ENCODE measurements at regions not wholly inside any gene's neighbourhood (a gene's known extent, or its start where the extent isn't known, plus 50 kb on each side); places are given as distances from the start of the nearest gene placed in this dataset.

DNA sequence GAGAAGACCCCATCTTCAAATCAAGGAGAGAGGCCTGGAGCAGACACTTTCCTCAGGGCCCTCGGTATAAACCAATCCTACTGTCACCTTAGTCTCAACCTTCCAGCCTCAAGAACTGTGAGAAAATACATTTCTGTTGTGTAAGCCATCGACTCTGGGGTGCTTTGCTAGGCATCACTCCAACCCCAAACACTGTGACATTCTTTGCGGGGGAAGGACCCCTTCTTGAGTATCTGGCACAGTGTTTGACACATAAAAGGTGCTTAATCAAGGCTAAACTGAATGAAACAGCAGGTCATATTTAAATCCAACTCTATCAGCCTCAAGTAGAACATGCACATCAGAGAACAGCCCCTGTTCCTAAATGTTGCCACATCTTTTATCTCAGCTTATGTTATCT, 558.1 kb downstream of the INSC start:
- POLR2A ChIA-PET: no interaction called here
- Histone ChIP-seq H3K4me2 (ENCODE audit: low read length) (no peak overlapping the region), H3K9me2 (ENCODE audit: insufficient read depth) (no peaks in the 10 kb centered on the region), H3K4me3 (replicated peaks in 1 of 2; ENCODE audit: low read depth in 1 of 2, low read length in 2 of 2) (no peak overlapping the region), H3K4me1 (ENCODE audit: control insufficient read depth in 1 of 2, insufficient read depth in 2 of 2, low read length in 2 of 2) (no peaks in the 10 kb centered on the region), H2AFZ (ENCODE audit: low read depth, low read length, poor library complexity, severe bottlenecking) (no peak overlapping the region), H3K36me3 (ENCODE audit: control insufficient read depth in 1 of 2, insufficient read depth in 2 of 2, low read length in 2 of 2) (no peaks in the 10 kb centered on the region), H3K79me2 (ENCODE audit: insufficient read depth, low read length) (no peaks in the 10 kb centered on the region), H3K9ac (ENCODE audit: low read length) (no peak overlapping the region), H4K20me1 (ENCODE audit: insufficient read depth) (no peaks in the 10 kb centered on the region), H3K9me3 (ENCODE audit: control insufficient read depth in 1 of 2, insufficient read depth in 1 of 2, low read depth in 1 of 2, low read length in 2 of 2) (no peaks in the 10 kb centered on the region), H3K27ac (ENCODE audit: low read depth, low read length) (no peak overlapping the region), H3K27me3 (ENCODE audit: insufficient read depth, low read length) (peaks cover 17% of the 10 kb centered on the region; the same call in 1 of the 2 replicates)
- CTCF ChIA-PET: no interaction called here
- TF ChIP-seq ELF1 (IDR thresholded peaks at IDR 0.05; ENCODE audit: borderline replicate concordance, low read depth): no peak
- TF ChIP-seq SP1 (IDR thresholded peaks at IDR 0.05; ENCODE audit: low read depth): no peak
- TF ChIP-seq TCF7L2 (IDR thresholded peaks at IDR 0.05; ENCODE audit: borderline replicate concordance, extremely low read depth, insufficient read depth, insufficient read length): no peak
- no peak for TF ChIP-seq EZH2 (IDR thresholded peaks at IDR 0.05)
- no peak for TF ChIP-seq CBX3 (IDR thresholded peaks at IDR 0.05; ENCODE audit: low read depth)
- TF ChIP-seq RAD21 (IDR thresholded peaks at IDR 0.05; ENCODE audit: low read depth): no peak
- TF ChIP-seq, protein P1, sequence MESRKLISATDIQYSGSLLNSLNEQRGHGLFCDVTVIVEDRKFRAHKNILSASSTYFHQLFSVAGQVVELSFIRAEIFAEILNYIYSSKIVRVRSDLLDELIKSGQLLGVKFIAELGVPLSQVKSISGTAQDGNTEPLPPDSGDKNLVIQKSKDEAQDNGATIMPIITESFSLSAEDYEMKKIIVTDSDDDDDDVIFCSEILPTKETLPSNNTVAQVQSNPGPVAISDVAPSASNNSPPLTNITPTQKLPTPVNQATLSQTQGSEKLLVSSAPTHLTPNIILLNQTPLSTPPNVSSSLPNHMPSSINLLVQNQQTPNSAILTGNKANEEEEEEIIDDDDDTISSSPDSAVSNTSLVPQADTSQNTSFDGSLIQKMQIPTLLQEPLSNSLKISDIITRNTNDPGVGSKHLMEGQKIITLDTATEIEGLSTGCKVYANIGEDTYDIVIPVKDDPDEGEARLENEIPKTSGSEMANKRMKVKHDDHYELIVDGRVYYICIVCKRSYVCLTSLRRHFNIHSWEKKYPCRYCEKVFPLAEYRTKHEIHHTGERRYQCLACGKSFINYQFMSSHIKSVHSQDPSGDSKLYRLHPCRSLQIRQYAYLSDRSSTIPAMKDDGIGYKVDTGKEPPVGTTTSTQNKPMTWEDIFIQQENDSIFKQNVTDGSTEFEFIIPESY (IDR thresholded peaks at IDR 0.05; ENCODE audit: extremely low read depth, insufficient replicate concordance, low read length): no peak
- no peak for TF ChIP-seq POLR2A (IDR thresholded peaks at IDR 0.05; ENCODE audit: borderline replicate concordance, extremely low read depth, insufficient read depth, insufficient read length)
- TF ChIP-seq SIN3A (IDR thresholded peaks at IDR 0.05; ENCODE audit: low read depth): no peak
- no TSS peak for BruUV-seq (replicated peaks)
- ATAC-seq (no peak), DNase-seq (ENCODE audit: low read depth, low spot score) (no peak)
- RAD21 ChIA-PET (ENCODE audit: low non-redundant PET in 1 of 2, low total read pairs in 2 of 2, uncharacterized antibody in 2 of 2, unreplicated experiment in 2 of 2): no interaction called here
- intact Hi-C loops (cut with micrococcal nuclease): no loop called here

DNA sequence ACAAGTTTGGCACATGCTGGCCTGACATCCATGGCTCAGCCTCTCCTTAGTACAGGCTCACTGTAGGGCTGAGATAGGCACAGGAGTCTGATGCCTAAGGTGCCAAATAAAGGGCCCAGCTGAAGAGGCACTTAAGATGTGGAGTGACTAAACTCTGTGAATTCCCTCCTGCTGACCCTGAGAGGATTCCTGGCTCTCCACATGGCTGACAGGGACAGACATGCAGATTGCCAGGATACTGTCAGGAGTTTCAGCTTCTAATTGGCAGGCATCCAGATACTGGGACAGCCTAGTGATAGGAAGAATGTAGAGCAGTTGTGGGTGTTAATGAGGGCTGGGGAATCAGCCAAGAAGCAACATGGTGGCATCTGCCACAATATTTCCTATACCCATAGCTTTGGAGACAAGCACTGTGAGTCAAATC, 558.7 kb downstream of the INSC start:
- no peak overlapping the region for H2AFZ ChIP-seq (ENCODE audit: low read depth, low read length, poor library complexity, severe bottlenecking)
- H3K9ac ChIP-seq (ENCODE audit: low read length): no peak overlapping the region
- no TSS peak for BruUV-seq (replicated peaks)
- no peak overlapping the region for H3K4me2 ChIP-seq (ENCODE audit: low read length)
- no peak overlapping the region for H3K4me3 ChIP-seq (replicated peaks in 1 of 2; ENCODE audit: low read depth in 1 of 2, low read length in 2 of 2)
- intact Hi-C loops (cut with micrococcal nuclease): no loop called here
- no peak overlapping the region for H3K27ac ChIP-seq (ENCODE audit: low read depth, low read length)
- H3K9me3 ChIP-seq (ENCODE audit: control insufficient read depth in 1 of 2, insufficient read depth in 1 of 2, low read depth in 1 of 2, low read length in 2 of 2): no peaks in the 10 kb centered on the region
- H4K20me1 ChIP-seq (ENCODE audit: insufficient read depth): no peaks in the 10 kb centered on the region
- no peaks in the 10 kb centered on the region for H3K4me1 ChIP-seq (ENCODE audit: control insufficient read depth in 1 of 2, insufficient read depth in 2 of 2, low read length in 2 of 2)
- no peaks in the 10 kb centered on the region for H3K9me2 ChIP-seq (ENCODE audit: insufficient read depth)
- H3K36me3 ChIP-seq (ENCODE audit: control insufficient read depth in 1 of 2, insufficient read depth in 2 of 2, low read length in 2 of 2): no peaks in the 10 kb centered on the region
- TF ChIP-seq RAD21 (IDR thresholded peaks at IDR 0.05; ENCODE audit: low read depth) (no peak), ZNF274 (IDR thresholded peaks at IDR 0.05; ENCODE audit: low read depth, low read length) (no peak), CBX3 (IDR thresholded peaks at IDR 0.05; ENCODE audit: low read depth) (no peak), EZH2 (IDR thresholded peaks at IDR 0.05) (no peak), POLR2AphosphoS5 (IDR thresholded peaks at IDR 0.05; ENCODE audit: low read depth, low read length) (no peak)
- TF ChIP-seq, protein P2, sequence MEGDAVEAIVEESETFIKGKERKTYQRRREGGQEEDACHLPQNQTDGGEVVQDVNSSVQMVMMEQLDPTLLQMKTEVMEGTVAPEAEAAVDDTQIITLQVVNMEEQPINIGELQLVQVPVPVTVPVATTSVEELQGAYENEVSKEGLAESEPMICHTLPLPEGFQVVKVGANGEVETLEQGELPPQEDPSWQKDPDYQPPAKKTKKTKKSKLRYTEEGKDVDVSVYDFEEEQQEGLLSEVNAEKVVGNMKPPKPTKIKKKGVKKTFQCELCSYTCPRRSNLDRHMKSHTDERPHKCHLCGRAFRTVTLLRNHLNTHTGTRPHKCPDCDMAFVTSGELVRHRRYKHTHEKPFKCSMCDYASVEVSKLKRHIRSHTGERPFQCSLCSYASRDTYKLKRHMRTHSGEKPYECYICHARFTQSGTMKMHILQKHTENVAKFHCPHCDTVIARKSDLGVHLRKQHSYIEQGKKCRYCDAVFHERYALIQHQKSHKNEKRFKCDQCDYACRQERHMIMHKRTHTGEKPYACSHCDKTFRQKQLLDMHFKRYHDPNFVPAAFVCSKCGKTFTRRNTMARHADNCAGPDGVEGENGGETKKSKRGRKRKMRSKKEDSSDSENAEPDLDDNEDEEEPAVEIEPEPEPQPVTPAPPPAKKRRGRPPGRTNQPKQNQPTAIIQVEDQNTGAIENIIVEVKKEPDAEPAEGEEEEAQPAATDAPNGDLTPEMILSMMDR (IDR thresholded peaks at IDR 0.05 in 2 of 3, conservative IDR thresholded peaks at IDR 0.05 in 1 of 3; ENCODE audit: borderline replicate concordance in 1 of 3, insufficient read depth in 1 of 3, low read depth in 2 of 3, low read length in 2 of 3): no peak
- POLR2A ChIA-PET: no interaction called here
- H3K27me3 ChIP-seq (ENCODE audit: insufficient read depth, low read length): peaks cover 14% of the 10 kb centered on the region; the same call in 1 of the 2 replicates
- no peak for DNase-seq (ENCODE audit: low read depth, low spot score)
- RAD21 ChIA-PET (ENCODE audit: low non-redundant PET in 1 of 2, low total read pairs in 2 of 2, uncharacterized antibody in 2 of 2, unreplicated experiment in 2 of 2): no interaction called here
- CTCF ChIA-PET: no interaction called here
- H3K79me2 ChIP-seq (ENCODE audit: insufficient read depth, low read length): no peaks in the 10 kb centered on the region
- no peak for ATAC-seq

Measured in HCT116 (cell line).